Immature natural killer cell (primary cell): ENCODE measurements at regions not wholly inside any gene's neighbourhood (a gene's known extent, or its start where the extent isn't known, plus 50 kb on each side); places are given as distances from the start of the nearest gene placed in this dataset.

Experiments used
- DNase-seq, 3 donors: peaks; one replicate each; pipeline ENCODE4 v3.0.0; 2022; ENCODE audit warnings: mixed read lengths in 1 of 3
- H3K27ac Mint-ChIP-seq, 6 donors: one replicate each; pipeline ENCODE4 v1.8.0; 2020; ENCODE audit warnings: mixed read lengths in 6 of 6, mild to moderate bottlenecking in 5 of 6, inconsistent platforms in 4 of 6, moderate library complexity in 3 of 6
- H3K27me3 Mint-ChIP-seq, 3 donors: one replicate each; pipeline ENCODE4 v1.8.0; 2020 to 2021; ENCODE audit warnings: low read depth in 3 of 3, mild to moderate bottlenecking in 3 of 3, mixed read lengths in 3 of 3, moderate library complexity in 3 of 3, inconsistent platforms in 1 of 3
- H3K36me3 Mint-ChIP-seq, 3 donors: one replicate each; pipeline ENCODE4 v1.8.0; 2020; ENCODE audit warnings: mixed read lengths in 3 of 3, inconsistent platforms in 2 of 3, mild to moderate bottlenecking in 2 of 3
- H3K4me1 Mint-ChIP-seq, 2 donors: one replicate each; pipeline ENCODE4 v1.8.0; 2020; ENCODE audit warnings: inconsistent platforms in 2 of 2, mild to moderate bottlenecking in 2 of 2, mixed read lengths in 2 of 2, moderate library complexity in 1 of 2
- H3K4me3 Mint-ChIP-seq, 5 donors: one replicate each; pipeline ENCODE4 v1.8.0; 2020; ENCODE audit warnings: mild to moderate bottlenecking in 5 of 5, mixed read lengths in 5 of 5, inconsistent platforms in 3 of 5, moderate library complexity in 3 of 5
- H3K9me3 Mint-ChIP-seq, 6 donors: one replicate each; pipeline ENCODE4 v1.8.0; 2020; ENCODE audit warnings: mild to moderate bottlenecking in 6 of 6, mixed read lengths in 6 of 6, inconsistent platforms in 4 of 6, moderate library complexity in 3 of 6

DNA sequence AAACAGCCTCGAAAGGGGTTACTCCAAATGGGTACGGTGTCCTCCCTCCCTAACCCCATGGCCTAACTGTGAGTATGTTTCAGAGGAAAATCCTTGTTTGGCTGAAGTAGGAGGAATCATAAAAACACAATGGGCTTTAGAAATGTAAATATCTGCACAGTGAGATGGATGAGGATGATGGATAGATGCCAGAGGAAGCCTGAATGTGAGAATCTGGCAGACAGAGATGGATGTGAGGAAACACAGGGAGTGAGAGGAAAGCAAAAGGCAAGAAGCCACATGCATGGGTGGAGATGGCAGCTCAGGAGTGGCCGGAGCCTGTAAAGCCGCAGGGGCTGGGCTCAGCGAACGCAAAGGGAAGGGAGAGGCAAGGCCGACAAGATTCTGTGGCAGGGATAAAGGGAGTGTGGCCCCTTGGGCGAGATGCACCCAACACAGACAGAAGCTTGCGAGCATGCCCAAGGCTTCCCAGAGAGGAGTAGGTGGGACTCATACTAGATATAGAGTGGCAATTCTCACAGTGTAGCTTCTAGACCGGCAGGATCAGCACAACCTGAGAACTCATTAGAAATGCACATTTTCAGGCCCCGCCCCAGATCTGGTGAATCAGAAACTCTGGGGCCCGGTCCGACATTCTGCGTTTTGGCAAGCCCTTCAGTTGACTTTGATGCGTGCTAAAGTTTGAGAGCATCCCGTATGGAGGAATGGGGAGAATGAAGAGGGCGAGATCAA is 237.3 kb upstream of the CADM1 start:
- Mint-ChIP-seq H3K27ac (no peak overlapping the region), H3K4me1 (no peaks in the 10 kb centered on the region), H3K4me3 (no peak overlapping the region), H3K9me3 (peaks cover 0 to 2% (median under 1%) of the 10 kb centered on the region in 6 donors), H3K36me3 (no peaks in the 10 kb centered on the region), H3K27me3 (peaks cover 0 to 4% (median 2%) of the 10 kb centered on the region in 3 donors)
- DNase-seq = no peak

DNA sequence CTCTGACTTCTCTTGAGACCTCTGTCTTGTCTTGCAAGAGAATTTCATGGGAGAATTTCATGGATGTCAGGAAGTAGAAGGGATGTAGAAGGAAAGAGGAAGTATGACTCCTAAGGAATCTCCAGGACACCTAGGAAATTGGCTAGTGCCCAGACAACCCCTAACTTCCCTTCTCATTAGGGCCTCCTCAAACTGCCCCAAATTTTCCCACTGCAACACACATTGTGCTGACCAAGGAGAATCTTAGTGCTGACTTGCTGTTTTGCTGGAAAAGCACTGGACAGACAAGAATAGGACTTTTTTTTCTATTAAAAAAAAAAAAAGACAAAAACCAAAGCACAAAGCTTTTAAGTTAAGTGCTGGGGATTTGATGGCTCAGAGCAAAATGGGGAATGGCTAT is 236.1 kb upstream of the CADM1 start:
- H3K9me3 Mint-ChIP-seq = peaks cover 0 to 2% (median under 1%) of the 10 kb centered on the region in 6 donors
- no peaks in the 10 kb centered on the region for H3K36me3 Mint-ChIP-seq
- DNase-seq = no peak
- peaks cover 0 to 4% (median 2%) of the 10 kb centered on the region in 3 donors for H3K27me3 Mint-ChIP-seq
- H3K4me3 Mint-ChIP-seq = no peak overlapping the region
- H3K27ac Mint-ChIP-seq = no peak overlapping the region
- no peaks in the 10 kb centered on the region for H3K4me1 Mint-ChIP-seq

DNA sequence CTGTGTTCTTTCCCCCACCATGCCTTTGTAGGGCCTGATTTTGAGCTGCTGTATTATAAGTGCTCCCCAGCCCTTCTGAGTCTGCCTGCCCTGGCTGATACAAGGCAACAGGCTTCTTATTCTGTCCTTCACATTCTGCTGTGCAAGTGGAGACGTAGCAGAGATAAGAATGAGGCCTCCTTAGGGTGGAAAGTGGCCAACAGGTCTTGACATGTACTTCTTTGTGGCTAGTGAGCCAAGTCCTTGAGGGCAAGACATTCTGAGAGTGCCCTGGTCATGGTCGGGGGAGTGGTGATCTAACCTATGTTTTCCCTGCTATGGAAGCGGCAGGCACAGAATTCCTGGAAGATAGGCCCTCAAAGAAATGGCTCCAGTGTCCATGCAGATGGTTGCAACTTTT is 235.7 kb upstream of the CADM1 start:
- Mint-ChIP-seq H3K27ac (no peak overlapping the region), H3K27me3 (peaks cover 0 to 4% (median 2%) of the 10 kb centered on the region in 3 donors), H3K4me1 (no peaks in the 10 kb centered on the region), H3K9me3 (peaks cover 0 to 2% (median under 1%) of the 10 kb centered on the region in 6 donors), H3K36me3 (no peaks in the 10 kb centered on the region), H3K4me3 (no peak overlapping the region)
- no peak for DNase-seq

DNA sequence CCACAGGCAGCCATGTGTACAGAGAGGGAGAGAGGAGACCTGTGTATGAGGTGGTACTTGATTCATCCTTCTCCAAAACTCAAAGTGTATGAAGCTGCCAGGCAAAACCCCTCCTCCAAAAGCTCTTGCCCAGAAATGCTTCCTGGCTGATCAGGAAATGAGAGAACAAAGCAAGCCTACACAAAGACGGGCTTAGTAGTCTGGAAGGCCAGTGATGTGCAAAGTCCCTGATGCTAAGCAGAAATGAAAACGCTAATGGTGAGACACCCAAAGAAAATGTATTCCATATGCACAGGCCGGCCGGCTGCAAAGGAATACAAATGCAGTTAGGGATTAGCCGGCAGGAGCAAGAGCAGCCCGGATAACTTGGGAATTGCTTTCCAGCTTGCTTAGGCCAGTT is 234.9 kb upstream of the CADM1 start:
- H3K36me3 Mint-ChIP-seq = no peaks in the 10 kb centered on the region
- H3K27me3 Mint-ChIP-seq = peaks cover 0 to 4% (median 2%) of the 10 kb centered on the region in 3 donors
- peaks cover 0 to 2% (median under 1%) of the 10 kb centered on the region in 6 donors for H3K9me3 Mint-ChIP-seq
- no peaks in the 10 kb centered on the region for H3K4me1 Mint-ChIP-seq
- no peak for DNase-seq
- no peak overlapping the region for H3K4me3 Mint-ChIP-seq
- no peak overlapping the region for H3K27ac Mint-ChIP-seq

DNA sequence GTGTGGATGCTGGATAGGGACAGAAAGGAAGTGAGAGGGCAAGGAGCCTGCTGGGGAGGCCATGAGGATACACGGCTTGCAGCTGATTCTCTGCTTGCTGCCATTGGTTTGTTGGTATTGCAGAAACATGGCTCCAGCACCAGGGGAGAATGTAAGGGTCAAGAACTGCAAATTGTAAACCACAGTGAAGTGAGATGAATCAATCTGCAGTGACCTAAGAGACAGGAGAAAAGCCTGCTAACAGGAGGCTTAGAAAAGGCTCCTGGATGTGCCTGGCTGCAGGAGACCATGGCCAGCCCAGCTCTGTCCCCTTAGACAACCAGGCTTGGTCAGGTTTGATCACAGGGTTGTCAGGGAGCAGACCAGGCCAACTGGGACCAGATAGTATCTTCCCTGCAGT is 233.7 kb upstream of the CADM1 start:
- no peaks in the 10 kb centered on the region for H3K36me3 Mint-ChIP-seq
- no peak for DNase-seq
- H3K4me3 Mint-ChIP-seq = no peak overlapping the region
- H3K9me3 Mint-ChIP-seq = peaks cover 0 to 2% (median under 1%) of the 10 kb centered on the region in 6 donors
- peaks cover 2 to 4% (median 4%) of the 10 kb centered on the region in 3 donors for H3K27me3 Mint-ChIP-seq
- no peaks in the 10 kb centered on the region for H3K4me1 Mint-ChIP-seq
- no peak overlapping the region for H3K27ac Mint-ChIP-seq

DNA sequence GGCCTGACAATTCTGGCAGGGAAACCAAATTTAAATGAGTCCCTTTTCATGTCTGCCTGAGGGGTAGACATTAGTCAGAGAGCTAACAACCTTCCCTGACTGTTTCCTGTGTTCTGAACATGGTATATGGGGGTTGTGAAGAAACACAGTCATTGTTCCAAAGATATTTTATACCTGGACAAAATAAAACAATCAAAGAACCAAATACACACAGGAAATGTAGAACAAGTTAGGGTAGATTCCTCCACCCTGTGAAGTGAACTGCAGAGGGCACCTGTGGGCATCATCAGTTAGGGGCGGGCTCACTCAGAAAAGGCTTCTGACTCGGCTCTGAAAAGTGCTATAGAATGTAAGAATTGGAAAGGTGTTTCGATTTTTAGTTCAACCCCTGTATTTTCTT is 231.9 kb upstream of the CADM1 start:
- Mint-ChIP-seq H3K27ac (no peak overlapping the region), H3K4me1 (no peaks in the 10 kb centered on the region), H3K4me3 (no peak overlapping the region), H3K36me3 (no peaks in the 10 kb centered on the region), H3K27me3 (peaks cover 2 to 4% (median 4%) of the 10 kb centered on the region in 3 donors), H3K9me3 (peaks cover 0 to 3% (median under 1%) of the 10 kb centered on the region in 6 donors)
- DNase-seq = no peak

DNA sequence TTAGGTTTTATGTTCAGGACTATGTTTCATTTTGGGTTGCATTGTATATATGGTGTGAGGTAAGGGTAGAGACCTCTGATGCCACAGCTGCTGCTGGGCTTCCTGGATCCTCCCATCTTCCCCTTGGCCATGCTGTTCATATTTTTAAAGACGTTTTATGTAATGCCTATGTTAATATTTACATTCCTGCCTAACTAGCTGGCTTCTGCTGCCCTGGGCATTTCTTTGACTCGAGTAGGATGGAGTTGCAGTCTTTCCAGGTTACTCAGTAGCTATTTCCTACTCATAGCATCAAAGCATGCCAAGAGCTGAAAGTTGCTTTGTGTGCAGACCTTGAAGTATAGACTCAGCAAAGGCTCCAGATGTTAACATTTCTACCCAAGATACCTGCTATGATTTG is 220.5 kb upstream of the CADM1 start:
- H3K27ac Mint-ChIP-seq = no peak overlapping the region
- H3K36me3 Mint-ChIP-seq = no peaks in the 10 kb centered on the region
- H3K9me3 Mint-ChIP-seq = peaks cover 0 to 5% (median 0%) of the 10 kb centered on the region in 6 donors
- no peak overlapping the region for H3K4me3 Mint-ChIP-seq
- no peaks in the 10 kb centered on the region for H3K4me1 Mint-ChIP-seq
- DNase-seq = no peak
- peaks cover 0 to 6% (median 0%) of the 10 kb centered on the region in 3 donors for H3K27me3 Mint-ChIP-seq

DNA sequence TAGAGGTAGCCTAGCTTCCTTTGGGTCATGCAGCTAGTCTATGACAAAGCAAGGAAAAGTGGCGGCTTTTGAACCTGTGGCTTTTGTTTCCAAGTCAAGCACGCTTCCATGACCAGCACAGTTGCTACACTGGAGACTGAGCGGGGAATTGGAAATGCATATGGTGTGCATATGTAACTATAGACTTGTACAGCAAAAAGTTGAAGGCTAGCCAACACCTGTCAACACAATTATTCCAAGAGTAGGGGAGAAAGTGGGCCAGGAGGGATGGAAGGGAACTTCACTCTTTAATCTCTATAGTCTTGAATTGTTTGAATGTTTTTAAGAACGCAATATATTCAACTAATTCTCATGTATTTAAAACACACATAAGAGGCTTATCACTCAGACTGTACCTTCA is 218.5 kb upstream of the CADM1 start:
- no peak overlapping the region for H3K27ac Mint-ChIP-seq
- H3K36me3 Mint-ChIP-seq = no peaks in the 10 kb centered on the region

DNA sequence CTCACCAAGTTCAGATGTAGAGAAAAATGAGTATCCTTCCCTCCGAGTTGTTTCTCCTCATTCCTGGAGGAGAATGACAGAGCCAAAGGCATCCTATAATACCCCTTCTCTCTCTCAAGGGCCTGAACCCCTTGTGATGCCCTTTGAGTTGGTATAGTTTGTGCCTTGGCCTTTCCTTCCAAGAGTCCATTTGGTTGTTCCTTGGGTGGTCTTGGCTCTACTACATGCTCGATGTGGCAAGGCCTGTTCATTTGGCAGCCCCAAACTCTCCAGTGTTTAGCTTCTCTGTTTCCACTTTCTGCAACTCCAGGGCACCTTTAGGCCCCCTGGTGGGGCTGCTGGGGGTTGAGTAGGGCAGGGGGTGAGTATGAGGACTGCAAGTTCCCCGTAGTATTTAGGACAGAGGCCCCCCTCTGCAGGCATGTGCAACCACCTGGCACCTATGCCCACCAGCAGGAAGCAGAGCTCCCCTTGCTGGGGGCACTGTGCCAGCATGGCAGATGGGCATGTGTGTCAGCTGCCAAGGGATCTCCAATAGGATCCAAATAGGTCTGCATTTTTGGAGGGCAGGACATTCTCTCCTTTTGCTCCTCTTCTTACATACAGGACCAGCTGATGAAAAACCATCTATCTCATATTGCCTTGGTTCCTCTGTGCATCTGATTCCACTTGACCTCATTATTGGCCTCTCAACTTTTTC is 217.2 kb upstream of the CADM1 start:
- H3K36me3 Mint-ChIP-seq = no peaks in the 10 kb centered on the region
- H3K27ac Mint-ChIP-seq = no peak overlapping the region
- H3K4me3 Mint-ChIP-seq = no peak overlapping the region
- H3K27me3 Mint-ChIP-seq = peaks cover 0 to 4% (median 0%) of the 10 kb centered on the region in 3 donors
- H3K9me3 Mint-ChIP-seq = peaks cover 0 to 5% (median 0%) of the 10 kb centered on the region in 6 donors
- no peak for DNase-seq
- H3K4me1 Mint-ChIP-seq = no peaks in the 10 kb centered on the region

More for the DNA sequence above, 218.5 kb upstream of the CADM1 start:
- Mint-ChIP-seq H3K9me3 (peaks cover 0 to 5% (median 0%) of the 10 kb centered on the region in 6 donors), H3K27me3 (peaks cover 0 to 6% (median 0%) of the 10 kb centered on the region in 3 donors), H3K4me3 (no peak overlapping the region), H3K4me1 (no peaks in the 10 kb centered on the region)
- no peak for DNase-seq

DNA sequence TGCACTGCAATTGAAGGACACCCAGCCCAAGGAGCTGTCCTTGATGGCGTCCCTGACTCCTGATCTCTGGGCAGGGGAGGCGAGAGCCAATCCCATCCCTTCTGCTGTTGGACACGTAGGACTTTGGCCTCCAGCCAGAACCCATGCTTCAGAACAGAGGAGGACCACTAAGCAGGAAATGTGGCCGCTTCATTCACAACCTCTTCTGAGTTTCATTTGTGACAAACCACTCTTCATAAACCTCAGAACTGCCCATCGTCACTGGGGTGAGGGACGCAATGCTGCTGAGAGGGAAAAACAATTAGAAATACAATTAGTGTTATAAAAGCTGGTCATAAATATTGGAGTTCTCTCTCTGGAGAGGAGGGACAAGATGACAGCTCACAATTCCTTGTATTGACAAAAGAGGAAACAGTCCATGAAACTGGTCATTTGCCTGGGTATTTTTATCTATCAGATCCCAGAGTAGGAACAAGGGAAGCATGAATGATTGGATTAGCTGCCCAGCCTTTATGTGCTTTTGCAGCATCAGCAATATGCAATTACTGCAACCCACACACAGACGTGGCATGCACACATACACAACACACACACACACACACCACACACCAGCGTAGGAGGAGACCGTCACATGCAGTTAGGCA is 216.5 kb upstream of the CADM1 start:
- peaks cover 0 to under 1% (median 0%) of the 10 kb centered on the region in 3 donors for H3K27me3 Mint-ChIP-seq
- no peak for DNase-seq
- H3K36me3 Mint-ChIP-seq = no peaks in the 10 kb centered on the region
- H3K9me3 Mint-ChIP-seq = peaks cover 0 to 5% (median 0%) of the 10 kb centered on the region in 6 donors
- no peak overlapping the region for H3K27ac Mint-ChIP-seq
- no peaks in the 10 kb centered on the region for H3K4me1 Mint-ChIP-seq
- H3K4me3 Mint-ChIP-seq = no peak overlapping the region

DNA sequence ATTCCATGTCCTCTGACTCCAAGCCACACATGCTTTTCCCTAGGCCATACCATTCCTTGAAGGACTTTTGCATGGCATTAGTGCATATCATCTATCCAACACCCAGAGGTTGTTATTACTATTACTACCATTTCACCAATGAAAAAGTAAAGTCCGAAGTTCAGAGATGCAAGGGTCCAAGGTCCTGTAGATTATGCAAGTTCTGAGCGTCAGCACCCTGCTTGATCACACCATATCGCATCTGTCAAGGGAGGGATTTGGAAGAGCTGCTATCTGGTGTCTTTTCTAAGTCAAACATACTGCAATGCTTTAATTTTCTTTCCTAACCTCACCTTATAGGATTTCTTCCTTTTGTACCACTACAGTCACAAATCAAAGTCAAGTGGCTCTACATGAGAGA is 214.7 kb upstream of the CADM1 start:
- Mint-ChIP-seq H3K9me3 (peaks cover 0 to 4% (median 0%) of the 10 kb centered on the region in 6 donors), H3K4me1 (no peaks in the 10 kb centered on the region), H3K27me3 (no peaks in the 10 kb centered on the region), H3K4me3 (no peak overlapping the region), H3K36me3 (no peaks in the 10 kb centered on the region), H3K27ac (no peak overlapping the region)
- no peak for DNase-seq

DNA sequence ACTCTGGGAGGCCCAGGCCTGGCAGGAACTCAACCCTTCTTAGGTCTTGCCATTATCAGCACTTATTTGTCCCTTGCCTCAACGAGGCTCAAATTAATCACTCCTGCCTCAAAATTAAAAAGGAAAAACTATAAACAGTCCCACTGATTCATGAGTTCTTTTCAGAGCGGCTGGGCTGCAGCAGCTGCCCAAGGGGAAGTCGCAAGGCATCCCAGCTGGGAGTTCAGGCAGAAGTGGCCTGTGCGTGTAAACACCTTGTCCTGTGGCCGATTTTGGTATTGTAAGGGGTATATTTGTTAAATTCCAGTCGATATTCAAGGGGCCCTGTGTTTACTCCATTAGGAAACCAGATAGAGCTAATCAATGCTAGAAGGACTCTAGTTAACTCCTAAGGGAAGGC is 213.9 kb upstream of the CADM1 start:
- Mint-ChIP-seq H3K27ac (no peak overlapping the region), H3K4me3 (no peak overlapping the region), H3K27me3 (no peaks in the 10 kb centered on the region), H3K4me1 (no peaks in the 10 kb centered on the region), H3K36me3 (no peaks in the 10 kb centered on the region), H3K9me3 (peaks cover 0 to 4% (median 0%) of the 10 kb centered on the region in 6 donors)
- DNase-seq = no peak

DNA sequence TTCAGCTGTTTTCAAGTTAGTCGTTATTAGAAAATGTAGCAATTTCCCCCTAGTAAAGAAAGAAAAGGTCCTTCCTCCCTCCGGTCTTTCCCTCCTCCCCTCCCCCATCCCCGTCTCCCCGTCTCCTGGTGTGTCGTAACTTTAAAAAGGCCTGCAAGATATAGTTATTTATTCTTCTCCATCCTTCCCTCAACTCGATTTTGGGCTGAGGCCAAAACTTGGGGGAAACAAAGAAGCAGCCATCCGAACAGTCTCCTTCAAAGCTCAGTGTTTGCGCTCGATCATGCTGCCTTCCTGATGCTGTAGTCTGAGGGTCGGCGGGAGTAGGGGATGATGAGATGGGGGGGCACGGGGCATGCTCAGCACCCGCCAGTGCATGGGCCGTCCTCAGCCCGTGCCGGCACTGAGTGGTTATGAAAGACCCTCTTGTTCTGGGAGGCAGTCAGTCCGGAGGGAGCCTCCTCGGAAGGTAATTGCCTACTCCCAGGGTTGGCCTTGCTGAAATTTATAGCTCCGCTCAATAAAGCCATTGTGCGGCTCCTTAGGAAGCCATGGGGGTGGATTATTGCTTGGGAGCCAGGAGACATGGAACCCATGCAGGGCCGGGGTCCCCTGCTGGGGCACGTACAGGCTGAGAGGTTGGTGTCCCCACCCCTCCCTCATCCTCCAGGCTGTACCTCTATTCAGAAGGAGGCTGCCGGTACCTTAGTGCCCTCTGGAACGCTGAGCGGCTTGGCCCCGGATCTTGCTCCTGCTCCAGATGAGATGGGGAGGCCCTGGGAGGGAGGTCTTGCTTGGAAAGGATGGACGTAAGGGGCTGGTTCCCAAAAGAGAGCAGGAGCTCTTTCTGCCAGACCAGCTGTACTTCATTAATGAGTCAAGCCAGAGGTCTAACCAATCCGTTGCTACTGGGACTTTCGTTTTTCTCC is 212.7 kb upstream of the CADM1 start:
- H3K9me3 Mint-ChIP-seq = peaks cover 0 to 4% (median 0%) of the 10 kb centered on the region in 6 donors
- no peak overlapping the region for H3K4me3 Mint-ChIP-seq
- no peaks in the 10 kb centered on the region for H3K36me3 Mint-ChIP-seq
- H3K27ac Mint-ChIP-seq = no peak overlapping the region
- no peak for DNase-seq
- H3K27me3 Mint-ChIP-seq = no peaks in the 10 kb centered on the region
- no peaks in the 10 kb centered on the region for H3K4me1 Mint-ChIP-seq
